ENCODE measurements at regions not wholly inside any gene's neighbourhood (a gene's known extent, or its start where the extent isn't known, plus 50 kb on each side); places are given as distances from the start of the nearest gene placed in this dataset.
"Not testable (repeated sequence)": the region's sequence is repeated elsewhere in the genome, so short reads cannot be mapped to it uniquely, and the experiment has no call there.

DNA sequence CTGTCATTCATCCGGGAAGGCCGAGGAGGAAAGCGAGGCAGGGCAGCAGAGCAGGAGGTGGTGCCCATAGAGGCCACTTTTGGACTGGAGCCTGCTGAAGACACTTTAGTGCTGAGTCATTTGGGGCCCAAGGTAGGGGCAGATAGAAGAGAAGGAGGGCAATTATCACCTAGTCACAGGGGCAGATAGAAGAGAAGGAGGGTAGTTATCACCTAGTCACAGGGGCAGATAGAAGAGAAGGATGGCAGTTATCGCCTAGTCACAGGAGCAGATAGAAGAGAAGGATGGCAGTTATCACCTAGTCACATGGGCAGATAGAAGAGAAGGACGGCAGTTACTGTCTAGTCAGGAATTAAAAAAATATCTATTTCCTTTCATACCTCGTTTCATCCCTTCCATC, 1372.6 kb downstream of the FOXD4L5 start:
- not testable (repeated sequence) for FAIRE-seq

DNA sequence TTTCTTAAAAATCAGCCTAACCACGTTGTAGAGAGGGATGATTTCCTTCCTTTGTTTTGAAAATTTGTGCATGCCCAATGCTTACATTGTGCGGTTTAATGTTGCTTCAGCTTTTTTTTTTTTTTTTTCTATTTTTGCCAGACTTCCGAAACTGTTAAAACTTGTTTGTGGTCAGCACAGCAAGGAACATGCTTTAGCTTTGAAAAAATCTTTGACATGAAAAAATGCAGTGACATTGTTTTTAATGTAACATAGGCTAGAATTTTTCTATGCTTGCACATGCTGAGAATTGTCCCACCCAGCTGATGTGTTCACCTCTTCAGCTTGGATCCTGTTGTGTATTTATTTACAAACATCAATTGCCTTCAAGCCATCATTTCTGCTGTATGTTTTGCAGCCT, 1375.9 kb downstream of the FOXD4L5 start:
- FAIRE-seq; DNase-seq (ENCODE audit: insufficient read length, low spot score): not testable (repeated sequence)

More for the DNA sequence above, 1372.6 kb downstream of the FOXD4L5 start:
- not testable (repeated sequence) for DNase-seq (ENCODE audit: insufficient read length, low spot score)

DNA sequence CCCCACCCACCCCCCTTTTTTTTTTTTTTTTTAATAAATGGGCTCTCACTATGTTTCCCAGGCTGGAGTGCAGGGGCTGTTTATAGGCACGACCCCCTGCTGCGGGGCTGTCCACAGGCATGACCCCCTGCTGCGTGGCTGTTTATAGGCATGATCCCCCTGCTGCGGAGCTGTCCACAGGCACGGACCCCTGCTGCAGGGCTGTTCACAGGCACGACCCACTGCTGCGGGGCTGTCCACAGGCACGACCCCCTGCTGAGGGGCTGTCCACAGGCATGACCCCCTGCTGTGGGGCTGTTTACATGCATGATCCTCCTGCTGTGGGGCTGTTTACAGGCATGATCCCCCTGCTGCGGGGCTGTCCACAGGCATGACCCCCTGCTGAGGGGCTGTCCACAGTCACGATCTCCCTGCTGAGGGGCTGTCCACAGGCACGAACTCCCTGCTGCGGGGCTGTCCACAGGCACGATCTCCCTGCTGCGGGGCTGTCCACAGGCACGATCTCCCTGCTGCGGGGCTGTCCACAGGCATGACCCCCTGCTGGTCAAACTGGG, 1385.3 kb downstream of the FOXD4L5 start:
- not testable (repeated sequence) for FAIRE-seq; DNase-seq (ENCODE audit: insufficient read length, low spot score)

DNA sequence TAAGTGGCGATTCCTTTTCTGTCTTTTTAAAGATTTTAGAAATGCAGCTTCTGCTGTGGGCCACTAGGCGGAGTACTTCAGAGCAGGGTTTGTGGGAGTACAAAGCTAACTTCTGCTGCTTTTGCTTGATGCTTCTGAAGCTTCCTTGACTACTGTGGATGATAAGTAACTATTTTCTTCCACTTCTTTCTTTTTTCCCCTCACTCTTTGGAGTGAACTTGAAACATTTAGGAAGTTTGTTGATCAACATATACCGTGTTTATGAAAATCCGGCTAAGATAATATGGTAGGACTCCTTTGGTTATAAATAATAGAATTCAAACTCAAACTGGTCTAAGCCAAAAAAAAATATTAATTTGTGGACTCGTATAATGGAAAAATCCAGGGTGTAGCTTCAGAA, 1403.6 kb downstream of the FOXD4L5 start:
- not testable (repeated sequence) for FAIRE-seq; DNase-seq (ENCODE audit: insufficient read length, low spot score)

DNA sequence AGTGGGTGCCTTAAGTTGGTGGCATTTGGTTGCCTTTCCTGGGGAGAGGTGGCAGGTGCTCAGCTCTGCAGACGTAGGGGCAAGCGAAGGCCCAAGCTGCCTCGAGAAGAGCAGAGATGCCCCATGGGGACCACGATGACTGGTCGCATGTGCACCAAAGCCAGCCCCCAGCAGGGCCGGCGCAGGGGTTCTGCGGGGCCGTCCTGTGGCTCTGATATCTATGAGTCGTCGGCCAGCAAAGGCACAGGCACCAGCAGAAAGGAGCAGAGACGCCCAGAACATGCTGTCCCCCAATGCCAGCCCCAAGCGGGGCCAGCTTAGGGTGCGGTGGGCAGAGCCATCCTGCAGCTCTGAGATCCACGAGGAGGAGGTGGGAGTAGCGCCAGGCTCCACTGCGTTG, 1408.6 kb downstream of the FOXD4L5 start:
- FAIRE-seq; DNase-seq (ENCODE audit: insufficient read length, low spot score): not testable (repeated sequence)

DNA sequence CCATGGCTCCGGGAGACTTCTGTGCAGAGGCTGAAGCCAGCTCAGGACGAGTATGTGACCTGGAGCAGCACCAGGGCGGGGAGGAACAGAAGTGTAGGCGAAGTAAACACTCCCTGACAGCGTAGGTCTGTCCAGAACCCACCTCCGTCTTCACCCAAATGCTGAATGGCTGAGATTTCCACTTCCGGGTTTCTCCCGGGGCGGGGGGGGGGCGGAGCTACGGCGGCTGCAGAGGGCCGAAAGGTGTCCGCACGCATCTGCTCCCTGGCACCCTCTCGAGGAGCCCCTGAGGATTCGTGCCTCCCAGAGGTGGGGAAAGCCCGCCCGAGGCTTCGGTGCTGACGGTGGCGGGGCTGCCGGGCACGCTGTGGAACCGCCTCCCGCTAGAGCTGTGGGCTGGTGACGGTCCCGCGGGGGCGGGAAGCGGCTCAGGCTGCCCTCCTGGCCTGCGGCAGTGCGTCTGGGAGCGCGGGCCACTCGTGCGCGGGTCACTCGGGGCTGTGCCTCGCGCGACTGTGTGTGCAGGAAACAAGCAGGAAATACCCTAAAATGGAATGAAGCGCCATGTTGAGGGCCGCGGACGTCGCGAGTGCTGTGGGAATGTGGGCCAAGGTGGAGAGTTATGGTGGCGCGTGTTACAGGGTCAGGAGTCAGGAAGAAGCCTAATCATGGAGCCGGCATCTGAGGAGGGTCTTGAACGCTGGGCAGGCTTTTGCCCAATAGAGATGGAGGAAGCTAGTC, 1425.4 kb downstream of the FOXD4L5 start:
- FAIRE-seq (no peak), DNase-seq (ENCODE audit: insufficient read length, low spot score) (no peak)
- TF ChIP-seq POLR2A (IDR thresholded peaks at IDR 0.05; ENCODE audit: low read depth, low read length) (no peak), POU2F2 (IDR thresholded peaks at IDR 0.05; ENCODE audit: low read depth, low read length) (no peak), SPI1 (IDR thresholded peaks at IDR 0.05; ENCODE audit: low read depth, low read length) (no peak), TAF1 (IDR thresholded peaks at IDR 0.05; ENCODE audit: low read depth, low read length) (no peak), PAX5 (IDR thresholded peaks at IDR 0.05; ENCODE audit: insufficient read depth, low read length, severe bottlenecking) (no peak), POLR2AphosphoS5 (IDR thresholded peaks at IDR 0.05; ENCODE audit: low read depth, low read length) (no peak)

DNA sequence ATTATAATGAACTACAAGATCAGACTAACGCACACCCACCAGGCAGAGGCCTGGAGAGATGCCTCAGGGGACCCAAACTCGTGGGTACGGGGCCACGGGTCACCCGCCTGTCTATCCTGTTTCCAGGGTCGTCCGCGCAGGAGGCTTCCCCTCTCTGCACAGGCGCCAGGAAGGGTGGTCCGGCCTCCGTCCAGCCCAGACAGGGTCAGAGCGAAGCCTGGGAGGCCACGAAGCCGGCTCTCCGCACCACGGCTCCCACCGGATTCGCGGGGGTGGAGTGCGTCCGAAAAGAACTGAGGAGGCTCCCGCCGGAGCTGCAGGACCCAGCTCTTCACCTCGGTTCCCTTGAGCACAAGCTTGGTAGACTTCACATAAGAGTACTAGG, 1425.9 kb downstream of the FOXD4L5 start:
- not testable (repeated sequence) for DNase-seq (ENCODE audit: insufficient read length, low spot score); FAIRE-seq

DNA sequence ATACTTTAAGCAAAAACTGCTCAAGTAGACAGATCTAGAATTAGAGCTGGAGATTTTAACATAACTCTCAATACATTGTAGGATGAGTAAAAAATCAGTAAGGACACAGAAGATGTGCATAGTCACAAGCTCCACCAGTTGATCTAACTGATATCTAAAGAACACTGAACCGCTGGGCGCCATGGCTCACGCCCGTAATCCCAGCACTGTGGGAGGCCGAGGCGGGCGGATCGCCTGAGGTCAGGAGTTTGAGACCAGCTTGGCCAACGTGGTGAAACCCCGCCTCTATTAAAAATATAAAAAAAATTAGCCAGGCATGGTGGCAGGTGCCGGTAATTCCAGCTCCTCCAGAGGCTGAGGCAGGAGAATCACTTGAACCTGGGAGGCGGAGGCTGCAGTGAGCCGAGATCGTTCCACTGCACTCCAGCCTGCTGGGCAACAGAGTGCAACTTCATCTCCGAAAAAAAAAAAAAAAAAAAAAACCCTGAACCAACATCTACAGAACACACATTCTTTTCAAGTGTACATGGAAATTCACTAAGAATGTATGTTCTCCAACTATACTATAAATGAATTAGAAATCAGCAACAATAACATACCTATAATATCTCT, 1431.8 kb downstream of the FOXD4L5 start:
- DNase-seq (ENCODE audit: insufficient read length, low spot score); FAIRE-seq: not testable (repeated sequence)

DNA sequence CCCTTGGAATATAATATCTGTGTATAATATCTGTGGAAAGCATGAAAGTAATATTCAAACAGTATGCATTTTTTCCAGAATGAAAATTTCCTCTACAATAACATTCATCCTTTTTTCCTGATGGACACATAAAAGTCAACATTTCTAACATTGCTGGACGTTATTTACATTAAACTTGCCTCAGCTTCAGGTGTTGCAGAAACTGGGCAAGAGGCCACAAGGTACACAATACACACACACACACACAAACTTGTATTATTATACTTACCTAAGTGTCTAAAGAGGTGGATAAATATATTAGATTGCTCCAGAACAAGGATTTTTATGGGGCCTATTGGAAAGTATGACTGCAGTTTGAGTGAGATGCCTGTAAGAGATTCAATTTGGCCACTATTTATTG, 1460.2 kb downstream of the FOXD4L5 start:
- not testable (repeated sequence) for FAIRE-seq

DNA sequence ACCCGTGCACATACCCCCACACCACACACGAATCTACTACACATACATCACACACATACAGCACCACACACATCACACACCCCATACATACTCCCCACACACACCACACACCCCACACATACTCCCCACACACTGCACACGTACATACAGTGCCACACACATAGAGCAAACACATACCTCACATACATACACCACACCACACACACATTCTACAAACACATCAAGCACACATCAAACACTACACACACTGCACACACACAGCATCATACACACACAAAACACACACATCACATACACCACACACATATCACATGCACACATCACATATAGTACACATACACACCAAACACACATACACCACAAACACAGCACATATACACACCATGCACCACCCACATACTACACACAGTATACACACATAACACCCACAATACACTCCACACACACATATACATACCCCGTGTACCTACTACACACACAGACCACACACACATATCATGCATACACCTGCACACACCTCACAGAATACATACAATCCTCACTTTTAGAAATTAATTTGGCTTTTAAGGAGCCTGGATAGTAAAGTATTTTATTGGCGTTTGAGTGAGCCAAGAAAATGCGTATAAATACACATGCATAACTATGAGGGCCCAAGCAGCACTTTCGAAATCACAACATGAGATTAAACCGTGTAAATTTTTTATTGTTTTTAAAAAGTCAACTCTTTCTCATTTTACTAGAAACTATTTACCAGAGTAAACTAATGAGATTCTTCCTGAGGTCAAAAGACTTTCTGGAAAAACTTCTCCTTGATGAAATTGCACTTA, 1461.4 kb downstream of the FOXD4L5 start:
- not testable (repeated sequence) for FAIRE-seq; DNase-seq (ENCODE audit: insufficient read length, low spot score)

More for the DNA sequence above, 1460.2 kb downstream of the FOXD4L5 start:
- not testable (repeated sequence) for DNase-seq (ENCODE audit: insufficient read length, low spot score)

DNA sequence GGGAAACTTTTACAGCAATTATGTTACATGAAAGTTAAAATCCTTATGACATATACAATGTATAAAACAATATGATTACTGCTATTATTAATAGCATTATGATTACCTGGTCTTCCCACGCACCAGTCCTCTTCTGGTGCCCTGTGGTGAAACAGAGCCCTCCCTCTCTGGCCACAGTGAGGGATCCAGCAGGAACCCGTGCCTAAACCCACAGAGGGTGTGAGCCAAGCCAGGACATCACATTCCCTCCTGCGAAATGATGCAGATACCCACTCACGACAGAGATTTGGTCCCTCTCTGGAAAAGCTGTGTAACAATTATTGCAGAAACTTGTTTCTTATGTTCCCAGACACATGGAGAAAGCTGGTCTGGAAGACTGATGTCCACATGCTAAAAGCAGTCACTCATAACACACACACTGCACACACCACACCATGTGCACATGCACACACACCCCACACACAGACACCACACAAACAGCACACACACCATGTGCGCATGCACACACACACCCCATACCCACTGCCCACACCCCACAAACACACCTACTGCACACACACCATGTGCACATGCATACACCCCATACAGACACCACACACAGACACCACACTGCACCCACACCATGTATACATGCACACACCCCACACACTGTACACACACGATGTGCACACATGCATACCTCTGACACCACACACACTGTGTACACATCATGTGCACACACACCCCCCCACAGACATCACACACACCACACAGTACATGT, 1462.2 kb downstream of the FOXD4L5 start:
- not testable (repeated sequence) for FAIRE-seq; DNase-seq (ENCODE audit: insufficient read length, low spot score)

DNA sequence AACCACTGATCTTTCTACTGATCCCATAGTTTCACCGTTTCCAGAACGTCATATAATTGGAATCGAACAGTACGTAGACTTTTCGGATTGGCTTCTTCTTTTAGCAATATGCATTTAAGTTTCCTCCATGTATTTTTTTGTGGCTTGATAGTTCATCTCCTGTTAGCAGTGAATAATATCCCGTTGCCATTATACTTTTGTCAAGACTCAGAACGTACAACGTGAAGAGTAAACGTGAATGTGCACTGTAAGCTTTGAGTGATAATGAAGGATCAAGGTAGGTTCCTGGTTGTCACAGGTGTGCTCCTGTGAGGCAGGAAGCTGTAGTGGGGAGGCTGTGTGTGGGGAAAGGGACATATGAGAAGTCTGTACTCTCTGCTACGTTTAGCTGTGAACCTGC, 1463.7 kb downstream of the FOXD4L5 start:
- DNase-seq (ENCODE audit: insufficient read length, low spot score); FAIRE-seq: not testable (repeated sequence)

DNA sequence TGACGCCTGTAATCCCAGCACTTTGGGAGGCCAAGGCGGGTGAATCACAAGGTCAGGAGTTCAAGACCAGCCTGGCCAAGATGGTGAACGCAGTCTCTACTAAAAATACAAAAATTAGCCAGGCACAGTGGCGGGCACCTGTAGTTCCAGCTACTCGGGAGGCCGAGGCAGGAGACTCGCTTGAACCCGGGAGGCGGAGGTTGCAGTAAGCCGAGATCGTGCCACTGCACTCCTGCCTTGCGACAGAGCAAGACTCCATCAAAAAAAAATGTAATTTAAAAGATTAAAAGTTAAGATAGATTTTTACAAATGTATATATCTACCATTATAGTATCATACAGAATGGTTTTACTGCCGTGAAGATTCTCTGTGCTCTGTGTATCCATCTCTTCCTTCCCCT, 1464.1 kb downstream of the FOXD4L5 start:
- DNase-seq (ENCODE audit: insufficient read length, low spot score); FAIRE-seq: not testable (repeated sequence)

DNA sequence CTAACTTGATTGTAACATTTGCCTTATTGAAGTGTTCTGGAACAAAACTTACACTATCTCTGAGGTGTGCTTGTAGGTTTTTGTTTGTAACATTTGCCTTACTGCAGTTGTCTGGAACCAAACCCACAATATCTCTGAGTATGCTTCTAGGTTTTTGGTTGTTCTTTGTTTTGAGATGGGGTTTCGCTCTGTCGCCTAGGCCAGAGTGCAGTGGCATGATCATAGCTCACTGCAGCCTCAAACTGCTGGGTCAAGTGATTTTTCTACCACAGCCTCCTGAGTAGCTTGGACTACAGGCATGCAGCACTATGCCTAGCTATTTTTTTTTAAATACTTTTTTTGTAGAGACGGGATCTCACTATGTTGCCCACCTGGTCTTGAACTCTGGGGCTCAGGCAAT, 1464.6 kb downstream of the FOXD4L5 start:
- not testable (repeated sequence) for FAIRE-seq; DNase-seq (ENCODE audit: insufficient read length, low spot score)

Data from GM12891 (cell line).